GM12864 (cell line): ENCODE measurements at regions not wholly inside any gene's neighbourhood (a gene's known extent, or its start where the extent isn't known, plus 50 kb on each side); places are given as distances from the start of the nearest gene placed in this dataset.

Source experiments
- DNase-seq: peaks from one replicate; pipeline ENCODE4 v3.0.0-alpha.2; 2011; ENCODE audit warnings: low read depth
- H3K4me3 ChIP-seq: 2 replicates; pipeline ENCODE4 v1.5.1; 2011; ENCODE audit warnings: mild to moderate bottlenecking, low read depth, low read length, control low read depth
- CTCF ChIP-seq: IDR thresholded peaks from 2 replicates; pipeline ENCODE4 v1.5.1; 2011; ENCODE audit warnings: low read depth, mild to moderate bottlenecking, moderate library complexity, low read length, control low read depth, inconsistent platforms; ENCODE audit errors: missing control alignments

GRCh38 chr5:58076483-58077257 is 383.2 kb downstream of the PLK2 start:
- TF ChIP-seq CTCF, result no peak
- no peak overlapping the region for H3K4me3 ChIP-seq
- no peak for DNase-seq

- DNase-seq, result no peak
- no peak for TF ChIP-seq CTCF
- no peak overlapping the region for H3K4me3 ChIP-seq
These were observed 384.0 kb downstream of the PLK2 start for GRCh38 chr5:58075907-58076306.

GRCh38 chr5:58074717-58075116 is 385.2 kb downstream of the PLK2 start:
- no peak for DNase-seq
- no peak for TF ChIP-seq CTCF
- H3K4me3 ChIP-seq, result no peak overlapping the region

GRCh38 chr5:58074222-58074621 is 385.7 kb downstream of the PLK2 start:
- no peak overlapping the region for H3K4me3 ChIP-seq
- no peak for DNase-seq
- no peak for TF ChIP-seq CTCF

- DNase-seq, result no peak
- no peak for TF ChIP-seq CTCF
- no peak overlapping the region for H3K4me3 ChIP-seq
These were observed 386.6 kb downstream of the PLK2 start for GRCh38 chr5:58073243-58073642.

GRCh38 chr5:58072300-58072965 is 387.5 kb downstream of the PLK2 start:
- no peak overlapping the region for H3K4me3 ChIP-seq
- DNase-seq, result no peak
- no peak for TF ChIP-seq CTCF
